Right lobe of liver (tissue), 6 donors: ENCODE measurements at regions not wholly inside any gene's neighbourhood (a gene's known extent, or its start where the extent isn't known, plus 50 kb on each side); places are given as distances from the start of the nearest gene placed in this dataset.

Experiments
- ATAC-seq, 4 donors: fragments of 200-7000 bp; cut with Tn5 transposase; one replicate each; pipeline ENCODE4 v1.9.1; 2020; ENCODE audit warnings: mild to moderate bottlenecking in 4 of 4, moderate library complexity in 4 of 4
- DNase-seq, 3 donors: peaks; one replicate each; pipeline ENCODE4 v3.0.0-alpha.2; 2020
- H3K27ac ChIP-seq, 3 donors: fragments of 200-600 bp; one replicate each; pipeline ENCODE4 v1.8.0; 2022
- H3K27me3 ChIP-seq, 2 donors: fragments of 200-600 bp; one replicate each; pipeline ENCODE4 v1.8.0; 2022
- H3K36me3 ChIP-seq, 4 donors: fragments of 200-600 bp; sonication (generic) in 1 of 4; one replicate each; pipeline versions ENCODE4 v1.5.1 to v1.8.0; 2017 to 2022; ENCODE audit warnings: control low read depth in 1 of 4
- H3K4me1 ChIP-seq, 4 donors: fragments of 200-600 bp; sonication (generic) in 1 of 4; one replicate each; pipeline versions ENCODE4 v1.5.1 to v1.8.0; 2017 to 2022; ENCODE audit warnings: control low read depth in 1 of 4
- H3K4me3 ChIP-seq, 3 donors: fragments of 200-600 bp; one replicate each; pipeline ENCODE4 v1.8.0; 2022
- H3K9me3 ChIP-seq, 4 donors: fragments of 200-600 bp; sonication (generic) in 1 of 4; one replicate each; pipeline versions ENCODE4 v1.5.1 to v1.8.0; 2017 to 2022; ENCODE audit warnings: control low read depth in 1 of 4
- POLR2A ChIP-seq: fragments of 450-650 bp; IDR thresholded peaks from one replicate; pipeline ENCODE4 v1.6.1; 2017; ENCODE audit warnings: antibody characterized with exemption, mild to moderate bottlenecking
- WGBS: methylation state at CpG from one replicate; pipeline ENCODE4 v1.1.6; 2018; ENCODE audit warnings: low coverage, low lambda C conversion rate; ENCODE audit not compliant: insufficient coverage; ENCODE audit errors: missing lambda C conversion rate; 5-methylcytosine and 5-hydroxymethylcytosine counted together
- intact Hi-C, 2 donors: fragments of 100-400 bp; cut with DNase I; formaldehyde crosslinking; loops; one replicate each; pipeline versions ENCODE4 v1.11.2 to v1.14.1; 2022
- TF ChIP-seq, protein P1 (sequence below), 4 donors: fragments of 200-600 bp in 3 of 4; fragments of 450-650 bp in 1 of 4; IDR thresholded peaks; one replicate each; pipeline versions ENCODE4 v1.5.1 to v1.8.0; 2016 to 2022; ENCODE audit warnings: antibody characterized with exemption in 4 of 4, mild to moderate bottlenecking in 2 of 4
- donor health status: DM: no; HTN: yes; CAD: no.
- donor health status: DM: no; HTN: no; CAD: no.
- donor health status: DM: no; HTN: no; CAD: no.
- donor health status: DM: no; HTN: yes; CAD: no.
- donor health status: DM: no; HTN: yes; CAD: no.

DNA sequence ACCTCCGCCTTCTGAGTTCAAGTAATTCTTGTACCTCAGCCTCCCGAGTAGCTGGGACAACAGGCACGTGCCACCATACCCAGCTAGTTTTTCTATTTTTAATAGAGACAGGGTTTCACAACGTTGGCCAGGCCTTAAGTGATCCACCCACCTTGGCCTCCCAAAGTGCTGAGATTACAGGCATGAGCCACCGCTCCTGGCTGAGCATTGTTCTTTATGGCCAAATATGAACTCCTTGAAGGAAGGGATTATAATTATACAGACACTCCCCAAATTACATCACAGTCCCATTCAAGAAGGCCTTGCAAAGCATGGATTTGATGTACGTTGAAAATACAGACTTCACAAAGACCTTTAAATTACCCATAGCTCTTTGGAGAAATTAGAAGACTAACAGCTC lies 381.7 kb downstream of the TXNL1 start:
- ATAC-seq = no peak
- Histone ChIP-seq H3K27ac (no peak overlapping the region), H3K9me3 (no peaks in the 10 kb centered on the region), H3K4me1 (no peaks in the 10 kb centered on the region), H3K4me3 (no peak overlapping the region), H3K27me3 (no peaks in the 10 kb centered on the region), H3K36me3 (no peaks in the 10 kb centered on the region)
- WGBS = 87% methylated on average over 6 of the region's 6 CpGs
- TF ChIP-seq, protein P1, sequence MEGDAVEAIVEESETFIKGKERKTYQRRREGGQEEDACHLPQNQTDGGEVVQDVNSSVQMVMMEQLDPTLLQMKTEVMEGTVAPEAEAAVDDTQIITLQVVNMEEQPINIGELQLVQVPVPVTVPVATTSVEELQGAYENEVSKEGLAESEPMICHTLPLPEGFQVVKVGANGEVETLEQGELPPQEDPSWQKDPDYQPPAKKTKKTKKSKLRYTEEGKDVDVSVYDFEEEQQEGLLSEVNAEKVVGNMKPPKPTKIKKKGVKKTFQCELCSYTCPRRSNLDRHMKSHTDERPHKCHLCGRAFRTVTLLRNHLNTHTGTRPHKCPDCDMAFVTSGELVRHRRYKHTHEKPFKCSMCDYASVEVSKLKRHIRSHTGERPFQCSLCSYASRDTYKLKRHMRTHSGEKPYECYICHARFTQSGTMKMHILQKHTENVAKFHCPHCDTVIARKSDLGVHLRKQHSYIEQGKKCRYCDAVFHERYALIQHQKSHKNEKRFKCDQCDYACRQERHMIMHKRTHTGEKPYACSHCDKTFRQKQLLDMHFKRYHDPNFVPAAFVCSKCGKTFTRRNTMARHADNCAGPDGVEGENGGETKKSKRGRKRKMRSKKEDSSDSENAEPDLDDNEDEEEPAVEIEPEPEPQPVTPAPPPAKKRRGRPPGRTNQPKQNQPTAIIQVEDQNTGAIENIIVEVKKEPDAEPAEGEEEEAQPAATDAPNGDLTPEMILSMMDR (IDR thresholded peaks at IDR 0.05) = no peak
- no peak for DNase-seq
- intact Hi-C loops = no loop called here

DNA sequence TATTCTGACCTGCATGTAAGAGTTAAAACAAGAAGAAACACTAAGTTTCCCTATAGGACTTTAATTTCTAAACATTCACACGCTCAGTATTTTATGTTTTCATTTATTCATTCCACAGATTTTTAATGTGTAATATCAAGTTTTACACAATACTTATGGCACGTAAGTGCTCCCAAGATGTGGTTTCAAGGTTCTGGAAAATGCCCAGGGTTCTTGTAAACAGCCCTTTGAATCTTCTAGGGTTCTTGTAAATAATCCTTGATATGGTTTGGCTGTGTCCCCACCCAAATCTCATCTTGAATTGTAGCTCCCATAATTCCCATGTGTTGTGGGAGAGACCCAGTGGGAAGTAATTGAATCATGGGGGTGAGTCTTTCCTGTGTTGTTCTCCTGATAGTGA lies 383.0 kb downstream of the TXNL1 start:
- Histone ChIP-seq H3K9me3 (no peaks in the 10 kb centered on the region), H3K4me1 (no peaks in the 10 kb centered on the region), H3K4me3 (no peak overlapping the region), H3K27me3 (no peaks in the 10 kb centered on the region), H3K36me3 (no peaks in the 10 kb centered on the region), H3K27ac (no peak overlapping the region)
- no peak for DNase-seq
- TF ChIP-seq POLR2A = no peak
- TF ChIP-seq, protein P1 (IDR thresholded peaks at IDR 0.05) = no peak
- WGBS = 80% methylated on average over 2 of the region's 2 CpGs
- intact Hi-C loops = no loop called here
- ATAC-seq = no peak

DNA sequence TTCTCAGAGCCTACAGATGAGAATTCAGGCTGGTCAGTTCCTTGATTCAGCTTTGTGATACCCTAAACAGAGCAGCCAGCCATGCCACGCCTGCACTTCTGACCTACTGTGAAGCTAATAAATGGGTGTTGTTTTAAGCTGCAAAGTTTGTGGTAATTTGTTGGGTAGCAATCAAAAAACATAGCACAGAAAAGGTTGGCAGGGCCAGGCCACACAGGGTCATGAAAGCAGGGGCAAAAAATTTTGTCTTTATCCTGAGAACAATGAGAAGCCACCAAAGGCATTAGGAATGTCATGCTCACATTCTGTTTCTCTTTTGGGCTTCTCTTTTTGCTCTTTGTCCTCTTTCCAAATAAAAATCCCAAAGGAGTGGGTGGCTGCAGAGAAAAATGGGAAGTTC lies 385.9 kb downstream of the TXNL1 start:
- DNase-seq = no peak

DNA sequence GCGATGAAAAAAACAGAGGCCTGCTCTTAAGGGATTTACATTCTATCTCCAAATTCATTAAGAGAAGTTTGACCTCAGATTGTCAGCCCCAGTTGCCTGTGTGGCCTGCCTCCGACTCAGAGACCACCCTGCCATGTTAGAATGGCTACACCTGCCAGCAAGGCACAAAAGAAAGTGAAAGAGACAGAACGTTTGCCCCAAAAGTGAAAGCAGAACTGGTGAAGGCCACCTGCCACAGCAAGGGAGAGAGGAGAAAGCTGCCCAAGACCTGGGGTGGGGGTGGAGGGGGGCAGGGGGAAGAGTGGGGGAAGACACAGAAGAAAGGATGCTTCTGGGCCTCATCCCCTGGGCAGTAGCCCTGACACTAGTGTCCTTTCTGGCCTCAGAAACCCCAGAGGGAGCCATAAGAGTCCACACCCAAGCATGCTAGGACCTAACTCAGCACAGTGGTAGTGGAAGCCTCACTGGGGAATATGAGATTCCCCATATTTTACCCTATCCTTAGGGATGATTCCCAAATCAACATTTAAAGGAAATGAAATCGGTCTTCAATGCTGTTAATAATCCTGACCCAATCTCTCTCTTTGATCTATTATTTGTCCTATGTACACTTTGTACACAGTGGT lies 389.7 kb downstream of the TXNL1 start:
- Histone ChIP-seq H3K27me3 (no peaks in the 10 kb centered on the region), H3K4me3 (no peak overlapping the region), H3K9me3 (no peaks in the 10 kb centered on the region), H3K27ac (no peak overlapping the region), H3K4me1 (no peaks in the 10 kb centered on the region), H3K36me3 (no peaks in the 10 kb centered on the region)
- intact Hi-C loops = no loop called here
- no peak for ATAC-seq
- TF ChIP-seq, protein P1 (IDR thresholded peaks at IDR 0.05) = no peak
- TF ChIP-seq POLR2A = no peak
- 62% methylated on average over 3 of the region's 4 CpGs for WGBS
- DNase-seq = no peak

More for the DNA sequence above, 385.9 kb downstream of the TXNL1 start:
- no peak overlapping the region for H3K27ac ChIP-seq
- TF ChIP-seq POLR2A = no peak
- TF ChIP-seq, protein P1 (IDR thresholded peaks at IDR 0.05) = no peak
- no peak for ATAC-seq
- no peak overlapping the region for H3K4me3 ChIP-seq
- no peaks in the 10 kb centered on the region for H3K36me3 ChIP-seq
- WGBS = no CpG with 5 or more reads among the region's 1 CpG
- no peaks in the 10 kb centered on the region for H3K4me1 ChIP-seq
- intact Hi-C loops = no loop called here
- H3K9me3 ChIP-seq = no peaks in the 10 kb centered on the region
- no peaks in the 10 kb centered on the region for H3K27me3 ChIP-seq

DNA sequence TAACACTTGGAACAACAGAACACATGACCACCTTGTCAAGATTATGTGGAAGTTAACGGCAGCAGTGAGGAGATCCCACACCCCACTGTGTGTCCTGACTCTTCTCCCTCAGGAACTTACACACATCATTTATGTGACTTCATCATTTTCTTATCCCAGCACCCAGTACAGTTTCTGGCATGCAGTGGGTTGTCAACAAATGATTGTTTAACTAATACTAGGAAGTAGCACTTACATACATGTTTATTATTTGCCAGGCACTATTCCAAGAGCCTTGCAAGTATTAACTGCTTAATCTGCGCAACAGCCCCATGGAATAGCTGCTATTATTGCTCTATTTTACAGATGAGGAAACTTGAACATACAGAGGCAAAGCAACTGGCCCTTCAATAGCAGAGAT lies 391.5 kb downstream of the TXNL1 start:
- Histone ChIP-seq H3K27me3 (no peaks in the 10 kb centered on the region), H3K4me3 (no peak overlapping the region), H3K27ac (no peak overlapping the region), H3K9me3 (no peaks in the 10 kb centered on the region), H3K36me3 (no peaks in the 10 kb centered on the region), H3K4me1 (no peaks in the 10 kb centered on the region)
- 67% methylated on average over 2 of the region's 2 CpGs for WGBS
- TF ChIP-seq, protein P1 (IDR thresholded peaks at IDR 0.05) = no peak
- TF ChIP-seq POLR2A = no peak
- no peak for DNase-seq
- no peak for ATAC-seq
- intact Hi-C loops = no loop called here
